ENCODE measurements at regions not wholly inside any gene's neighbourhood (a gene's known extent, or its start where the extent isn't known, plus 50 kb on each side); places are given as distances from the start of the nearest gene placed in this dataset.

DNA sequence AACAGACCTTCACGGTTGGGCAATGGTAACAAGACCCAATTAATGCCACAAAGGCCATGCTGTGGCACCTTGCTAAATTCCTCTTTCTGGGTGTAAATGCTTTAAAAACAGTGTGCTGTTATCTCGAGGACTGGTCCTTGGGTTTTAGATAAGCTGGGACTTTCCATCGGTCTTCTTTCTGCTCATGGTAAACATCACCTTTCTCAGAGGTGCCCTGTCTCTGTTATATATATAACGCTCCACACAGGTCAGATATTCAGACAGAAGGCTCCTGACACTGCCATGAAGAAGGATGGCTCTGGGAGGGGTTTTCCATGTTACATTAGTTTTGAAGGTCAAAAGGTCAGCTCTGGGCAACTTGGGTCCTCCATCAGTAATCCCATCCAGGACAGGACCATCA, 151.6 kb downstream of the BBOX1 start:
- intact Hi-C loops (cut with micrococcal nuclease) (no loop called here), in situ Hi-C loops (cut with MboI) (no loop called here)
- DNase-seq (ENCODE audit: extremely low read depth in 1 of 4, low spot score in 3 of 4) (no peak), ATAC-seq (no peak), FAIRE-seq (no peak)
- Histone ChIP-seq H3K9ac (ENCODE audit: insufficient read depth in 1 of 2, low read depth in 2 of 2, low read length in 2 of 2) (no peak overlapping the region), H3K9me1 (ENCODE audit: control insufficient read depth, insufficient read depth, low read length) (no peaks in the 10 kb centered on the region), H3K4me2 (ENCODE audit: insufficient read depth, low read length) (no peak overlapping the region), H3K27me3 (ENCODE audit: control insufficient read depth in 2 of 2, insufficient read depth in 2 of 2, low read length in 2 of 2) (no peaks in the 10 kb centered on the region), H3K9me3 (replicated peaks; ENCODE audit: control insufficient read depth, insufficient read depth, low read depth, low read length) (no peaks in the 10 kb centered on the region), H3K27ac (ENCODE audit: extremely low read depth, low read depth, low read length) (no peak overlapping the region), H3K36me3 (ENCODE audit: control insufficient read depth, insufficient read depth, low read length) (no peaks in the 10 kb centered on the region), H4K20me1 (replicated peaks; ENCODE audit: control insufficient read depth, insufficient read depth, low read length) (no peaks in the 10 kb centered on the region), H2AFZ (ENCODE audit: low read depth, low read length) (no peak overlapping the region), H3K4me3 (no peak overlapping the region), H3K4me1 (replicated peaks in 1 of 2; ENCODE audit: control insufficient read depth in 2 of 2, insufficient read depth in 2 of 2, low read length in 2 of 2) (peaks cover 2 to 21% of the 10 kb centered on the region in 2 experiments; a peak in 2 of 5 replicates), H3K79me2 (ENCODE audit: control insufficient read depth, insufficient read depth, low read length) (no peaks in the 10 kb centered on the region)
- POLR2A ChIA-PET = interaction anchor here (0.9 kb wide), 1 partner anchor 16 kb away, joined by 3 read pairs; no protein-coding TSS in a partner anchor
- TF ChIP-seq ZNF263 (CRISPR knock-in tag; IDR thresholded peaks at IDR 0.05; ENCODE audit: borderline replicate concordance) = no peak
- TF ChIP-seq ESRRA (IDR thresholded peaks at IDR 0.05; ENCODE audit: borderline replicate concordance, low read depth) = 0 out of 2 replicates have a peak, but pooled peaks have one; percentile 19
- no peak for TF ChIP-seq CCAR2 (IDR thresholded peaks at IDR 0.05; ENCODE audit: low read depth, low read length)
- no peak for TF ChIP-seq XRCC3 (IDR thresholded peaks at IDR 0.05)
- no peak for TF ChIP-seq DEAF1 (CRISPR knock-in tag; IDR thresholded peaks at IDR 0.05)
- CTCF ChIA-PET (ENCODE audit: low intra/inter-chr PET ratio) = no interaction called here
- no TSS peak for BruUV-seq (replicated peaks)
- 21% methylated on average over 4 of the region's 4 CpGs for WGBS (ENCODE audit: insufficient coverage, low coverage, missing lambda C conversion rate)

All from K562 (cell line).